AG08395 (cell line): ENCODE measurements at regions not wholly inside any gene's neighbourhood (a gene's known extent, or its start where the extent isn't known, plus 50 kb on each side); places are given as distances from the start of the nearest gene placed in this dataset.

Experiments
- DNase-seq: peaks from one replicate; pipeline ENCODE4 v3.0.0; 2012; ENCODE audit warnings: mixed read lengths, low spot score

DNA sequence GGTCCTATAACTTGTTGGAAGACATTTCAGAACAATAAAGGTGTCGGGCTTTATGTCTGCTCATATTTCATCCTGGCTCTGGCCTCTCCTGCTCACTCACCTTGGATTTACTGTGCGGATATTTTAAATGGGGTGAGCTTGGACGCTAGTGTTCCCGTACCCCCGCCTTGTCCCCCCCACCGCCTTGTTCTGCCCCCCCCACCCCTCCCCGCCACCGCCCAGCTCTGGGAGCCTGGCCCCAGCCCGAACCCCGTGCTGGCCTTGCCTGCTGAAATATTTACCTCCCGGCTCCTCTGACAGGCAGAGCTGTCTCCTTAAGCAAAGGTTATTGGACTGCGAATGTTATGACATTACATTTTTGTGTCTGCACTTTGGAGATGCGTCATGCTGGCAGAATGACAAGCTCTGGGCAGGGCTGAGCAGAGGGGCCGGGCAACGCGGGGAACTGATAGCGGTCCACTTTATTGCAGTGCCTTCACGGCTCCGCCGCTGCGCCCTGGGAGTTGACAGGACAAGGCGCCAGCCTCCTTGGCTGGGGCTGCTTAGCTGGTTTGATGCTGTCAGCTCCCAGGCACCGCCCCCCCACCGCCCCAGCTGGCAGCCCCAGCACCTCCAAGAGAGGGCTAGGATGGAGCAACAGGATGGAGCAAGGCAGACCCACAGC lies 222.5 kb upstream of the GSE1 start:
- peak; percentile 87 for DNase-seq

DNA sequence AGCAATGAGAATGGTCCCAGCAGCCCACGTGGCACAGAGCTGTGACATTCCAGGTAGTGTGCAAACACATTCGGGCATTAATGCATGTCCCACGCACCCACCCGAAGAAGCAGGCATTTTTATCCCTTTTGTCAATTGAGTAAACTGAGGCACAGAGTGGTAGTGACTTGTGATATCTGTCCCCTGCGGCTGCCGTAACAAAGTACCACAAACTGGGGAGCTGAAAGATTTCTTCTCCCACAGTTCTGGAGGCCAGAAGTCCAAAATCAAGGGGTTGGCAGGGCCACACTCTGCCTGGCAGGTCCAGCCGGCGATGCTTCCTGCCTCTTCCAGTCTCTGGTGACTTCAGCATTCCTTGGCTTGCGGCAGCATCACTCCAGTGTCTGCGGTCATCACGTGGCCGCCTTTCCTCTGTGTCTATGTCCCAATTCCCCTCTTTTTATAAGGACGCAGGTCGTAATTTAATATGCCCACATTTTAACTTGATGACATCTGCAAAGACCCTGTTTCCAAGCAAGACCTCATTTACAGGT lies 221.9 kb upstream of the GSE1 start:
- DNase-seq, result no peak

DNA sequence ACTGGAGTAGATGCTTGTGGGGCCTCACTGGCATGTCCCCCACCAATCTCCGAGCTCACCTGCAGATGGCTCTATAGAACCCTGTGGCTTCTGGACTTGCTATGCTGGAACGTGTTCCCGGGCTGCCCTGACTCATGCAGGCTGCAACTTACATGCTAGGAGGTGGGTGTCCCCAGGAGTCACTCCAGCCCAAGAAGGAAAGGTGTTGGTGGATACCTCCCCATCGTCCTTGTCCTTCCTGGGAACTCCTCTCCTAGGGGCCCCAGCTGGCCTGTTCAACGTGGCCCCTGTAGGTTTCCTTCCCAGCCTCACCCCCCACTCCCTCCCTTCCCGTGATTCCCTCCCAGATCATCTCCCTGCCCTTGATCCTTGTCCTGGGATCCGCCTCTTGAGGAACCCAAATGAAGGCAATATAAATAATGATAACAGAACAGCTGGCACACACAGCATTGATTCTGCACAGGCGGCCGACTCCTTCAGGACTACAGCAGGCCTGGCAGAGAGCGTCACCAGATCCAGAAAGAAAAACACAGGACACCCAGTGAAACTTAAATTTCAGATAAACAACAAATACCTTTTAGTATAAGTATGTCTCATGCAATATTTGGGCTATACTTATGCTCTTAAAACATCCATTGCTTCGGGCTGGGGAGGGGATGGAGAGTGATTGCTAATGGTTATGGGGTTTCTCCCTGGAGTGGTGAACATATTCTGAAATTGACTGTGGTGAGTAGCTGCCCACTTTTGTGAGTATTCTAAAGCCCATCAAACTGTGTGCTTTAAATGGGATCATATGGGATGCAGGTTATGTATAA lies 221.1 kb upstream of the GSE1 start:
- DNase-seq, result no peak

DNA sequence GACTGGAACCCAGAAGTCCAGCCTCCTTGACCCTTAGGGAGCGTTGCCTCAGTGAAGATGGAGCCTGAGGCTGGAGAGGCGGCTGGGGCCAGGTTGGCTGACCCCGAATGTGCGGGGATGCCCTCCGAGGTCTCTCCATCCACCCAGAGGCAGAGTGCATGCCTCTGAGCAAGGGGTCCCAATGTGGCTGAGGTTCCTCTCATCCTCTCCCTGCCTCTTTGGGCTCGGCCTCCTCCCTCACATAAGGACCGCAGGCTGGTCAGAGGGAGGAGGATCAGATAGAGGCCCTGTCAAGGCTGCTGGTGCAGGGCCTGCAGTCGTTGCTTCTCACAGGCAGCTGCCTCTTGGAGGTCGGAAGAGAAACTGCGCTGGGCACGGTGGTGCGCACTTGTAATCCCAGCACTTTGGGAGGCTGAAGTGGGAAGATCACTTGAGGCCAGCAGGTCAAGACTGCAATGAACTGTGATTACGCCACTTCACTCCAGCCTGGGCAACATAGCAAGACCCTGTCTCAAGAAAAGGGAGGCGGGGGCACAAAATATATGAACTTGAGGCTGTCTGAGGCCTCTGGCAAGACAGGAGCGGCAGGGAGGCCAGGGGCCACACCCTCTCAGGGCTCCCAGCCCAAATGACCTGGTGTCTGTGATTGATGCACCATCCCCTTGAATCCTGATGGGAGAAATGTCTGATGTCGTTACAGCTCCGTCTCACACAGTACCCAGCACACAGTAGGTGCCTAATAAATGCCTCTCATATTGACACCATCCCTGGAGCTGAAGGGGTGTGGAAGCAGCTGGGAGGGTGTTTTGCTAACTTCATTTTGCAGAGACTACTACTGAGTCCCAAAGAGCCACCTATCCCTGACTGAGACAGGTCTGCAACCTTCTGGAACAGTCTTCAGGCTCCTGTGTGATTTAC lies 220.1 kb upstream of the GSE1 start:
- DNase-seq, result no peak

DNA sequence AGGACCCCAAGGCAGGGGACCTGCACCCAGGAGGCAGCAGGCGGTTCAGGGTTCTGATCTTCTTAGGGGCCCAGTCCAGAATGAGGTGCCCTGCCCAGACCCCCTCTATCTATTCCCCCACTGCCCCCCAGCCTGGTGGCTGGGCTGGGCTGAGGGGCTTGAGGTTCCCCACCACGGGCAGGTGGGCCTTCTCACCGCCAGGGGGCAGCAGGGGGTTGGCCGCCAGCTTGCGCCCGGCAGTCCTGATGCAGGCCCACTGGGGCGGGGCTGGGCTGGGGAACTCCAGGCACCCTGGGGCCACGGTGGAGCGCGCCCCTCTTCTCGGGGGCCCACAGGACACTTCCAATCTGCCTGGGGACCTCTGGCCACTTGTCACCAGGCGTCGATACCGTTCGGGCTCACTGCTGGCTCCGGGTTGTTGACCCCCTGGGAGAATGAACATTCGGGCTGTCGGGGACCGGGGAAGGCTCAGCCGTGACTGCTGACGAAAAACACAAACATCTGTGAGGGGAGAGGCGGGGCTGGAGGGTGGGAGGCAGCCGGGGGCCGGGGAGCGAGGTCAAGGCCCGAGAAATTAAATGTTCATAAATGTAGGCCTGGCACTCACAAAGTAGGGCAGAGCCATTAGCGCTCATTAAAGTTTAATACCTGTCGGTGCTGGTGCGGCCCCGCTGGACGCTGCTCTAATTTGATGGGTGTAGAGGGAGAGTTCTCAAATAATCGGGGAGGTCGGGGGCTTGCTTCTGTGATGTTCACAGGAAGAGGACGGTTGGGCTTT lies 219.3 kb upstream of the GSE1 start:
- peak; percentile 82 for DNase-seq

DNA sequence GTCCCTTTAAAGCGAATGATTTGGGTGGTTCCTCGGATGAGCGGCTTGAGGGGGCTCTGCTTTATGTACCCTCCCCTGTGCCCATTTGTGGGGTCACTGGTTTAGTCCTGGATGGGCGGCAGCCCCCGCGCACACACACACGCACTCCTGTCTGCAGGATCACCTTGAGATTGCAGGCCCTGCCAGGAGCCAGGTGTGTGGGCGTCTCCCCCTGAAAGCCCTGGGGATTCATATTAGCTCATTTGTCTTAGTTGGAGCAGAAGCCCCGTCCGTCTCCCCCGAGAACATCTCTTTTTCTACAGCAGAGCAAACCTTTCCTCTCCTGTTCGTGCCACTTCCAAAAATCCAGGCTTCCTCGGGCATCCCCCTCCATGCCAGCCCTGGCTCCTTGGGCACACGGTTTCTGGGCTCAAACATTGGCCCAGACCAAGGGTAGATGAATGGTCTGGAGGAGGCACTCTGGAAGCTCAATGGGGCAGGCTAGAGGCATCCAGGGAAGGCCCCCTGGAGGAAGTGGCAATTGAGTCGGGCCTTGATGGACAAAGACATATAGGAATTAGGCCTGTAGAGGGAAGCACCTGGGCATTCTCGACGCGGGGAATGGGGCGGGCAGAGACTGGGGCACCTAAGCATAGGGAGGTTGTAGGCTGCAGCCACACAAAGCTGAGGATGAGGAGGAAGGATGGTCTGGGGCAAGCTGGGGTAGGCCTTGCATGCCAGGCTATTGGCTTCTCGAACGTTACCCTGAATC lies 218.5 kb upstream of the GSE1 start:
- no peak for DNase-seq

DNA sequence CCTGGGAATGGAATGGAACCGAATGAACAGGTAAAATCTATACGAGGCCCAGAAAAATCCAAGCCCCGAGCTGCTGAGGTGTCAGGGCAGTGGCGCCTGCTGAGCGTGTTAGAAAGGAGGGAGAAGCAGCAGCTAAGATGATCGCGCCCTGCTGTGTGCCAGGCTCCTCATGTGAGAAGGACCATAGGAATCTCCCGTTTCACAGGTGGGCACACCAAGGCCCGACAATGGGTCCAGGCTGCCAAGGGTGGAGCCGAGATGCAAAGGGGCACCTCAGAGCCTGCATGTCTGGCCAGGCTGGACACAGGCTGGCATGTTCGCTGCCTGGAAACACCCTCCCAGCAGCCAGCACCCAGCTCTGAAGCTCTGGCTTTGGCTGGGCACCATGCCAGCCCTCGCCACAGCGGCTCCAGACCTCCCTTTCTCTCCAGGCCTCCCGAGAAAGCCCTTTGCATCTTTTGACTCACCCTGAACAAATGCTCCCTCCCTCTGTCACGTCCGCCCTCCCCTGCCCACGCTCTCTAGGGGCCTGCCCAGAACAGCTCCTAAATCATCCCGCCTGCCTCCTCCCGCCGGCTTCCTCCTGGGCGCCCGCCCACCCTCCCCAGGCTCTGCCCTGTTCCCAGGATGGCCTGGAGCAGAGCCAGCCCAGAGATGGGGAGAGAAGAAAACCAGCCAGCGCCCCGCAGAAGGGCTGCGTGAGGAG lies 217.8 kb upstream of the GSE1 start:
- peak; percentile 99 for DNase-seq

DNA sequence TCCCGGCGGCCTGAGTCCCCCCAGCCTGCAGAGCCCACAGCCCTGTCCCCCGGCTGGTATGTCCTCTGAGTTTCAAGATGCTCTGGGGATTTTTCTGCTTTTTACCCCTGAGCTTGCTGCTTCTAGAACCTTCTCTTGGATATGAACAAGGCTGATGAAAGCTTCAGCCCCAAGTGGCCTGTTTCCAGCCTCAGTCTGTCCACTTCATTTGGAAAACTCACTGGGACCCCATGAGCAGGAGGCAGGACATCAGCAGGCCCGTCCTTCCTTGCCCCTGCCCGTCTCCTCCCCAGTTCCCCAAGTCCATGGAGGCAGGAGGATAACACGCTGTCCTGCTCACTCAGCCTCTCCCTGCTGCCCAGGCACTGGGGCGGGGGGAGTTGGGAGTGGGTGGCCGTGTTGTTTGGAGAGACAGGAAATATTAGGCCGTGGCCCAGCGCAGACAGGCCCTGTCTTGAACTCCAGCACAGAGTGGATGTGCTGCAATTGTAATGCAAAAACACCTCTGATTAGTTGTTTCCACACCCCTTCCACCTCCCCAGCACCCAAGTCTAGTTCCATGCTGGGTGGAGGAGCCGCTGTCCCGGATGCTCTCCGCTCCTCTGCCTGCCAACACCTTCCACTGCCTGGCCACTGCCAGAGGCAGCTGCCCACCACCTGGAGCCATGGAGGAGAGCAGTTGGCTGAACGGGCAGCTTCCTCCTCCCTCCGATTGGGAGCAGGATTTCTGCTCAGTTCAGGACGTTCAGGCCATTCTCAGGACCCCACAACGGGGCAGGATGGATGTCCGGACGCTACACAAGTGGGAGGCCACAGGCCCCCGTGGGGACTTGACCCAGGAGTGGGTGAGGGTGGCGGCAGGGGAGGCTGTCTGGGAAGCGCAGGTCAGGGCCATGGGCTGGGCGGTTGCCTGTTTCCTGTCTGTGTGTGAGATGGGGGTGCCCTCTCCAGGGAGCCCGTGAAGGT lies 216.9 kb upstream of the GSE1 start:
- peak; percentile 10 for DNase-seq

DNA sequence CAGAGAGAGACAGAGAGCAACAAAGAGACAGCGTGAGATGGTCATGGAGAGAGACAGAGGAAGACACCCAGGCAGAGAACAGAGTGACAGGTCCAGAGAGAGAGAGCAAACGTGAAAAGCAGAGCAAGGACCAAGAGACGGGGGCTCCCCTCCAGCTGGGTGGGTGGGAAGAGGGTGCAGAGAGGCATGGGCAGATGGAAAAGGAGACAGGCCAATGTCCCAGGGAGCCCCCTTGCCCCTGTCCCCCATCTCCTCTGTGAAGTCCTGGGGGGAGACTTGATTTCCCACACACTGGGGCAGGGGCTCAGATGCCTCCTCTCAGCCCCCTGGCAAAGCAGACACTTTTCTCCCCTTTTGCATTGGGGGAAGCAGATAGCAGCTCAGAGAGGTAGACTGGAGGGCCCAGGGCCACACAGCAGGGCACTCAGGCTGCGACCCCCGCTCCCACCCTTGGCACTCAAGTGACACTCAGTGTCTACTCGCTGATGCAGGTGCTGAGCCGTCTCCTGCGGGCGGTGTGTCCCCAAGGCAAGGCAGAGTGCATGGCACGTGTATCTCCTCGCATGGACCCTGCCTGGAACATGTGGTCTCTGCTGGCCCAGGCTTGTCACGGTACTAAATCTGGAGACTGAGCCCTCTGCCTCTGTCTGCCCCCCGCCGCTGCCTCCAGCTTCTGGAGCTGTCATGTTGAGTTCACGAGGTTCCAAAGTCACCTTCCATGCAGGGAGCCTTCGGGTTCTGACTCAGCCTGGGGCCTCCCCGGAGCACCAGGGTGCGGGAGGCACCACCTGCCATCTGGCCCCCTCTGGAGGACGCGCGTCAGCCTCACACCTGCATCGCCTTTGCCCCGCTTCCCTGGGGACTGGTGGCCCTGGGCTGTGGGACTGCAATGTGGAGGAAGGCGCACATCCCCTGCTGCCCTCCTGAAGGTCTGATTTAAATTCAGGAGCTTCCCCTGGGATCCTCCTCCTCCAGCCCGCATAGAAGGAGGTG lies 215.9 kb upstream of the GSE1 start:
- DNase-seq, result no peak

DNA sequence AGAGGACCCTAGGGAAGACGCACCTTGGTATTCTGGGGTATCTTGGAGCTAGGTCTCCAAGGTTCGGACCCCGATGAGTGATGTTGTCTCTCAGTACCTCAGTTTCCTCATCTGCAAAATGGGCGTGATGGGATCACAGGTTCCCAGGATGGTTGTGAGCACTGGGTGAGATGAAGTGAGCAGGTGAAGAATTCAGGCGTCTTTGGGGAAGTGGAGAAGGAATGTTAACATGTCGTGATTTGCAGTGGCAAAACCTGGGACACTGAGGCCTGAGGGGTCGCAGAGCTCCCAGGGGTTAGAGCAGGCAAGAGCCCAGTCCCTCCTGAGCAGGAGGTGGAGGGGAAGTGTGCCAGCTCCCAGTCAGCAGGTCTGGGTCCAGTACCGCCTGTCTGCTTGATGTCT lies 215.1 kb upstream of the GSE1 start:
- DNase-seq, result no peak

DNA sequence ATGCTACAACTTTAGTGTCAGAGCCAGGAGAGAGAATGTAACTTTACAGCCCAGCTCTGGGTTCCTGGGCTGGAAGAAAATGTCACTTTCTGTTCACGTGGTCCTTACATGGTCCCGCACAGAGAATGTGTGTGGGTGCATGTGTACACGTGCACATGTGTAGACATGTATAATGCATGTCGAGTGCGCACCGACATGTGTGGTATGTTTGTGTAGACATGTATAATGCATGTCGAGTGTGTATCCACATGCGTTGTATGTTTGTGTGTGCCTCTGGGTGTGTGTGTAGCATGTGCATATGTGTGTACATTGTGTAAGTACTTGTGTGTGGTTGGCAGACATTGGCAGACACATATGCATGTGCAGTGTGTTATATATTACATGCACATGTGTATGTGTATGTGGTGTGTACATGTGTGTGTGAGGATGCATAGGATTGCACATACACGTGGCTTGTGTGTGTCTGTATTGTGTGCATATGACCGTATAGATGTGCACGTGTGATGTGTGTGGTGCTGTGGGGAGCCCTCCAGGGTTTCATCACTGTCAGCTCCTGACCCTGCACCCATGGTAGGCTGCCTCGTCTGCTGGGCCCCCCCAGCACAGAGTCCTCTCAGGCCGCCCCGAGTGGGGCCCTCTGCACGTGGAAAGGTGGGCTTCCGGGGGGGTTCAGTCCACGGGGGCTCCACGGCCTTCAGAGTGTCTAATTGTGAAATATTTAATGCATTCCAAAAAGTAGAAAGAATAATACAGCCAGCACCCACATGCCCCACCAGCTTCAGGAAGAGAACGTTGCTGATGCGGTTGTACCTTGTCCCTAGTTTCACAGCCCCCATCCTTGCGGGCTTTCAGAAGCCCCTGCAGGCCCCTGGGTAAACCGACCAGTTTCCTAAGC lies 214.2 kb upstream of the GSE1 start:
- DNase-seq, result no peak

DNA sequence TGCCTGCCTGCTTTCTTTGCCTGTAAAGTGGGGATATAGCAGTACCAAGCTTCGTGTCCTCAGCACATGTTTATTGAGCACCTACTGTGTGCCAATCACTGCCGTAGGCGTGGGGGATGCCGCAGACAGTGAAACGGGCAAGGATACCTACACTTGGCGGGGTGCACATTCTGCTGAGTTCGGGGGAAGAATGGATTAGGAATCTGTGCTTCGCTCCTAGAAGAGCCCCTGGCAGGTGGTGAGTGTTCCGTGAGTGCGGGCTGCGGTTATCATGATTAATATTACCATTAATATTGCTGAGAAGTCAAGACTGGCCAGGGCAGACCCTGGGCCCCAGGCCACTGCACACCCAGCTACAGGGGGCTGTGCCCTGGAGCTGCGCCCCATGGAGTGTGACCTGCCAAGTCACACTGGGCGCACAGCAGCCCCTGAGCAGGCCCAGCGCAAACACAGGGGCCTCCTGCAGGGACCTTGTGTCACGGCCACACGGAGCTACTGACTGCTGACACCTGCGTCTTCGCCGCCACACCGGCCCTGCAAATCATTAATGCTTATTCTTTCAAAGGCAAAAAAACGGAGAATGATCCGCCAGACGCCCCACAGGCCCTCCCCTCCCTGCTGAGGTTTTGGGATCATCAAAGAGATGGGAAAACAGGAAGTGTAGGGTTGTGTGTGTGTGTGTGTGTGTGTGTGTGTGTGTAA lies 213.4 kb upstream of the GSE1 start:
- DNase-seq, result no peak

DNA sequence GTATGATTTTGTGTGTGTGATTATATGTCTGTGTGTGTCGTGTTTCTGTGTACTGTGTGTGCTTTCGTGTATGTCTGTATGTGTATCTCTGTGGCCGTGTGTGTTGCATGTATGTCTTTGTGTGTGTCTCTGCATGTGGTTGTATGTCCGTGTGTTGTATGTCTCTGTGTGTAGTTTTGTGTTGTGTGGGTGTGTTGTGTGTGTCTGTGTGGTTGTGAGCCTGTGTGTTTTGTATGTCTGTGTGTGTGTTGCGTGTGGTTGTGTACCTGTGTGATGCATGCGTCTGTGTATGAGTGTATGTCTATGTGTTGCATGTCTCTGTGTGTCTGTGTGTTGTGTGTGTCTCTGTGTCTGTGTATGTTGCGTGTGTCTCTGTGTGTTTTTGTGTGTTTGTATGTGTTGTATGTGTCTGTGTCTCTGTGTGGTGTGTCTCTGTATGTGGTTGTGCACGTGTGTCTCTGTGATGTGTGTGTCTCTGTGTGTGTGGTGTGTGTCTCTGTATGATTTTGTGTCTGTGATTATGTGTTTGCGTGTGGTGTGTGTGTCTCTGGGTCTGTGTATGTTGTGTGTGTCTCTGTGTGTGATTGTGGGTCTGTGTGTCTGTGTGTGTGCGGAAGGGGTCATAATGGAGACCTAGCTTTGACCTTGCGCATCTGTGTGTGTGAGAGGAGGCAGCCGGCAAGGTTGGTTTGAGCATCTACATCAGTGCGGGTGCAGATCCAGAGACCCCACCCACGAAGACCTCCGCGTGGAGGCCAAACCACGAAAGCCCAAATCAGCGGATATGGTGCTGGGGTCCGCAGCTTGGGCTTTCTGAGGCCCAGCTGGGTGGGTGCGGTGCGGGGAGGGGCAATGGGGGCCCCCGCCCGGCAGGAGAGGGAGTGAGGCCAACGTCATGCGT lies 212.6 kb upstream of the GSE1 start:
- DNase-seq, result no peak

DNA sequence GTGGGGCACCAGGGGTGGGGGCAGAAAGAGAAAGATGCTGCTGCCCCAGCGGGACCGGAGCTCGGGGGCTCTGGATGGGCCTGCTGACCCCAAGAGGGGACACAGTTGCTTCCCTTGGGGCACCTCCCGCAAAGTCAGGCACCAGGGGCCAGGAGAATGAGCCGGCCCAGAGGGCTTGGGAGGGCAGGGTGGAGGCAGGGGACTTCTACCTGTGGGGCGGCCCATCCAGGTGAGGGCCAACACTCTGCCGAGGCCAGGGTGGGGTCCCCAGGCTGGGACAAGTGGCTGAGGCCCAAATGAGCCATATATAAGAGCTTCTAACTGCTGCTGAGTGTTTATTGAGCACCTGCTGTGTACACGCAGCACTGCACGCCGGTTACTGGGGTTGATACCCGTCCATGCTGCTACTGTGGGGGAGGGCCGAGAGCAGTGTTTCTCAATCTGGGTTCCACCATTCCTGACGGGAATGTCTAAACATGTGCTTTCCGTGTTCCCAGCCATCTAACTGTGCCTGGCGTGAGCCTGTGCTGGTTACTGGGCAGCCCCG lies 211.7 kb upstream of the GSE1 start:
- no peak for DNase-seq
